Suprapubic skin (tissue), 3 donors: ENCODE measurements at regions not wholly inside any gene's neighbourhood (a gene's known extent, or its start where the extent isn't known, plus 50 kb on each side); places are given as distances from the start of the nearest gene placed in this dataset.

Experiments used
- EP300 ChIP-seq: sonication (generic); formaldehyde crosslinking; IDR thresholded peaks from one replicate; pipeline ENCODE4 v1.6.1; 2017; ENCODE audit warnings: antibody characterized with exemption
- TF ChIP-seq, protein P1 (sequence below), 2 donors: fragments of 200-600 bp in 1 of 2; fragments of 450-650 bp in 1 of 2; sonication (generic) in 1 of 2; IDR thresholded peaks; one replicate each; pipeline ENCODE4 v1.5.1; 2016 to 2019; ENCODE audit warnings: antibody characterized with exemption in 2 of 2, mild to moderate bottlenecking in 1 of 2, moderate library complexity in 1 of 2

DNA sequence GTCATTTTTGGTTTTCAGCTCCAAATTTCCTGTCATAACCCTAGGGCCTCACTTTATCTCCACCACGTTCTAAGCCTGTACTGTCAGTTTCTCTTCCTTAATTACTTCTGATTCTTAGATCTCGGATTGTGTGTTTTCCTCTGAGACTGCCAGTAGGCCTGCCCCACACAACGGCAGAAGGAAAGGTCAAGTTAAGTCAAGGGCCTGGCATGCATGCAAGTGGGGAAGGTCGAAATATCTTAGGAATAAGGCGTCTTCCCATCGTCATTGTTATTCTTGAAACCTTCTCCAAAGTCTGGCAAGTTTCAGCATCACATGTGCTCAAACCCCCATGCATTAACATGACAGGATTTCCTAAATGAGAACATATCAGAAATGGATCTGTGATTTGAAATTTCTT is 203.5 kb upstream of the TSHZ2 start:
- TF ChIP-seq EP300, result no peak
- TF ChIP-seq, protein P1, sequence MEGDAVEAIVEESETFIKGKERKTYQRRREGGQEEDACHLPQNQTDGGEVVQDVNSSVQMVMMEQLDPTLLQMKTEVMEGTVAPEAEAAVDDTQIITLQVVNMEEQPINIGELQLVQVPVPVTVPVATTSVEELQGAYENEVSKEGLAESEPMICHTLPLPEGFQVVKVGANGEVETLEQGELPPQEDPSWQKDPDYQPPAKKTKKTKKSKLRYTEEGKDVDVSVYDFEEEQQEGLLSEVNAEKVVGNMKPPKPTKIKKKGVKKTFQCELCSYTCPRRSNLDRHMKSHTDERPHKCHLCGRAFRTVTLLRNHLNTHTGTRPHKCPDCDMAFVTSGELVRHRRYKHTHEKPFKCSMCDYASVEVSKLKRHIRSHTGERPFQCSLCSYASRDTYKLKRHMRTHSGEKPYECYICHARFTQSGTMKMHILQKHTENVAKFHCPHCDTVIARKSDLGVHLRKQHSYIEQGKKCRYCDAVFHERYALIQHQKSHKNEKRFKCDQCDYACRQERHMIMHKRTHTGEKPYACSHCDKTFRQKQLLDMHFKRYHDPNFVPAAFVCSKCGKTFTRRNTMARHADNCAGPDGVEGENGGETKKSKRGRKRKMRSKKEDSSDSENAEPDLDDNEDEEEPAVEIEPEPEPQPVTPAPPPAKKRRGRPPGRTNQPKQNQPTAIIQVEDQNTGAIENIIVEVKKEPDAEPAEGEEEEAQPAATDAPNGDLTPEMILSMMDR (IDR thresholded peaks at IDR 0.05), result no peak
